ENCODE measurements at regions not wholly inside any gene's neighbourhood (a gene's known extent, or its start where the extent isn't known, plus 50 kb on each side); places are given as distances from the start of the nearest gene placed in this dataset.

DNA sequence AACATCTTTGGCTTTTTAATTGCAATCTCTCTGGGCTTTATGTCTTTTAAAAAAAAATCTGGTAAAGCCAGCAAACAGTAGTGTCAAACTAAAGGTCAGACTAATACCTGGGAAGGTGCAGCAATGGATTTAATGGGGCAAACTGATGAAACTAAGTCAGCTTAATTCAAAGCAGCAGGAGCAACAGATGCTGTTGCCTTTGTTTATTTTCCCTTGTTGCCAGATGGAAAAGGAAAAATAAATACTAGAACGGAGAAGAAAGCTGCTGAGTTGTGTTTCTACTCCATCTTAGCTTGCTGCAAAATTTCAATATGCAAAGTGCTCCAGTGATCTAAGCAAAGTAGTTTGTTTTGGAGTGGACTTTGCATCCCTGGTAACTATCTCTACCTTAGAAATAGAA lies 1097.8 kb downstream of the PCDH17 start:
- H3K14ac ChIP-seq (ENCODE audit: insufficient read depth, low read length), result no peak overlapping the region
- no peak overlapping the region for H2AFZ ChIP-seq (ENCODE audit: low read length)
- no CpG with 5 or more reads among the region's 1 CpG for WGBS (ENCODE audit: extremely low coverage, insufficient read length, low lambda C conversion rate)
- H3K9me3 ChIP-seq (ENCODE audit: control insufficient read depth, low read depth, low read length), result no peaks in the 10 kb centered on the region
- no peaks in the 10 kb centered on the region for H4K20me1 ChIP-seq (ENCODE audit: control insufficient read depth, insufficient read depth, insufficient read length)
- H3K27ac Mint-ChIP-seq, result no peak overlapping the region
- peaks cover 3% of the 10 kb centered on the region; the same call in 1 of the 2 replicates for H3K4me1 ChIP-seq (ENCODE audit: insufficient read depth, low read length)
- H3K4me2 ChIP-seq (ENCODE audit: insufficient read depth, insufficient read length, low read length), result no peak overlapping the region
- H3K4ac ChIP-seq (ENCODE audit: low read depth, low read length), result no peak overlapping the region
- no peaks in the 10 kb centered on the region for H3K27me3 ChIP-seq (ENCODE audit: insufficient read depth, low read length)
- no peak overlapping the region for H3T11ph ChIP-seq (ENCODE audit: low read length)
- no peak overlapping the region for H3K23ac ChIP-seq (ENCODE audit: insufficient read length, low read depth, low read length)
- no peaks in the 10 kb centered on the region for H3K23me2 ChIP-seq (ENCODE audit: insufficient read length, low read depth, low read length, poor library complexity, severe bottlenecking)
- no peak overlapping the region for H2BK120ac ChIP-seq (ENCODE audit: low read depth, low read length, poor library complexity, severe bottlenecking)
- H3K4me3 Mint-ChIP-seq, result no peak overlapping the region
- H3K9me3 Mint-ChIP-seq, result peaks cover 2 to 3% of the 10 kb centered on the region in 2 experiments; a peak in 2 of 5 replicates
- H2BK12ac ChIP-seq (ENCODE audit: insufficient read length, low read depth, low read length), result no peak overlapping the region
- H4K8ac ChIP-seq (replicated peaks; ENCODE audit: insufficient read length, low read depth, low read length), result no peak overlapping the region
- H3K56ac ChIP-seq (ENCODE audit: insufficient read length, low read depth, low read length), result no peak overlapping the region
- no peak overlapping the region for H3K18ac ChIP-seq (ENCODE audit: insufficient read length, low read depth, low read length)
- no peak overlapping the region for H4K91ac ChIP-seq (ENCODE audit: insufficient read length, low read depth, low read length)
- peaks cover 9 to 15% of the 10 kb centered on the region in 2 experiments for H3K4me1 Mint-ChIP-seq
- H2BK15ac ChIP-seq (ENCODE audit: low read depth, low read length), result no peak overlapping the region
- H3K79me2 ChIP-seq (ENCODE audit: insufficient read depth, low read length), result no peaks in the 10 kb centered on the region
- no peak overlapping the region for H4K5ac ChIP-seq (ENCODE audit: insufficient read length, low read depth, low read length)
- no peak overlapping the region for H2BK20ac ChIP-seq (ENCODE audit: low read depth, low read length, poor library complexity, severe bottlenecking)
- no peak overlapping the region for H3K27ac ChIP-seq (ENCODE audit: insufficient read length, low read depth, low read length)
- H3K27me3 Mint-ChIP-seq (ENCODE audit: low read depth), result no peaks in the 10 kb centered on the region
- no peaks in the 10 kb centered on the region; a peak in 1 of 7 replicates for H3K36me3 Mint-ChIP-seq (ENCODE audit: insufficient read depth in 1 of 3, low read depth in 3 of 3)
- no peak overlapping the region for H2BK5ac ChIP-seq (ENCODE audit: insufficient read length, low read length)
- TF ChIP-seq CTCF (conservative IDR thresholded peaks at IDR 0.05), result no peak
- H3K9ac ChIP-seq (ENCODE audit: extremely low read depth, insufficient read length, low read length), result no peak overlapping the region
- H3K79me1 ChIP-seq (ENCODE audit: insufficient read depth, low read depth, low read length, poor library complexity, severe bottlenecking), result no peaks in the 10 kb centered on the region
- no peak for DNase-seq
- no peak overlapping the region for H2AK5ac ChIP-seq (ENCODE audit: insufficient read length, low read length)
